ENCODE measurements at regions not wholly inside any gene's neighbourhood (a gene's known extent, or its start where the extent isn't known, plus 50 kb on each side); places are given as distances from the start of the nearest gene placed in this dataset.

DNA sequence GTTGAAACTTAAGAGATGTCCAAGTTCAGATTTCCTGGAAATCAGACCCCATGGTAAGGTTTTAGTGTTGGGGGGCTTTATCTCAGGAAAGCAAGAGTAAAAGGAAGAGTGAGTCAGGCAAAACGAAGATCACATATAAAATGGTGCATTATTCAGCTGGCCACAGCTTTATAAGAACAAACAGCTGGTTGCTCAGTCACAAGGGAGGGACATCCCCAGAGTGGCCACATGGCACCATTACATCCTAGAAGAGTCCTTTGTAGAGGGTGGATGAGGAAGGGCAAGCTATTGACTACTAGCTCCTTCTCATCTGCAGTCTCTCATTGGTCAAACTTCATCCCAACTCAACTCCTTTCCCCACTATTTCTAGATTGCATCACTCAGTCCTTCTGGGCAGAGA lies 68.3 kb upstream of the COL8A1 start:
- H3K27me3 Mint-ChIP-seq (ENCODE audit: insufficient read depth, unreplicated experiment): peaks cover 3% of the 10 kb centered on the region

DNA sequence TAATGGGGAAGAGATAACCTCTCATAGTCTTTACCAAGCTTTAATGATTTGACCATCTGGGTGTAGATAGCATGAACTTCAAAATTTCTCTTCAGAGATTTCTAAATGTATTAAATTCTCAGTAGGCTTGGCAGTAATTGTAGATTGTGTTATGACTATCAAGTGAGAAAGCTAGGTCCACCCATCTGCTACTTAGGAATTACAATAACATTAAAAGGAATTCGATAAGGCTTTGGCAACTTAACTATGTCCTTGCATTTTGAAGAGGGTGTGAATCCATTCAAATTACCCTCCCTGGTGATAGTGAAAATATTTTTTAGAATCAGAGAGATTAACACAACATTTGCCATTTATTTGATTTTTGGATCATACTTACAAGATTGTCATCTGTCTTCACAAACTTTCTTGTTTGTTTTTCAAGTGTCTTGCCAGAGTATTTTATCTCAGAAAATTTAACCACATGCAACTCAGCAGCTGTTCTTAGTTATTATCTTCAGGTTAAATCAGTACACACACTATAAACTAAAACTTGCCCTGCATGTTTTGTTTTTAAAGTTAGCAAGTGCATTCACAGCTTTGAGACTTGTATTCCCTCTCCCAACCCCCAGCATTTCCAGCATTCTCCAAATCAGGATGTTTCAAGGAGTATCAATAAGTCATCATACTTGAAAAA lies 69.6 kb upstream of the COL8A1 start:
- Histone ChIP-seq H3K9me3 (no peaks in the 10 kb centered on the region; the same call in 1 of the 2 replicates), H3K4me1 (no peaks in the 10 kb centered on the region), H3K36me3 (ENCODE audit: control insufficient read depth, insufficient read depth, low read length) (no peaks in the 10 kb centered on the region), H3K27me3 (replicated peaks; ENCODE audit: control insufficient read depth, insufficient read depth, low read length) (no peaks in the 10 kb centered on the region; the same call in 1 of the 2 replicates), H3K4me3 (ENCODE audit: low read depth, low read length) (no peak overlapping the region)
- POLR2A ChIA-PET: no interaction called here
- Mint-ChIP-seq H3K27ac (ENCODE audit: unreplicated experiment) (no peak overlapping the region), H3K27me3 (ENCODE audit: insufficient read depth, unreplicated experiment) (peaks cover 3% of the 10 kb centered on the region), H3K9me3 (ENCODE audit: unreplicated experiment) (no peaks in the 10 kb centered on the region), H3K36me3 (ENCODE audit: insufficient read depth, unreplicated experiment) (no peaks in the 10 kb centered on the region), H3K4me3 (ENCODE audit: unreplicated experiment) (no peak overlapping the region), H3K4me1 (ENCODE audit: low read depth, unreplicated experiment) (no peaks in the 10 kb centered on the region)
- no TSS peak for BruUV-seq (replicated peaks)
- CTCF ChIA-PET: no interaction called here
- intact Hi-C loops (cut with micrococcal nuclease; ENCODE audit: unreplicated experiment): no loop called here
- TF ChIP-seq, protein P1, sequence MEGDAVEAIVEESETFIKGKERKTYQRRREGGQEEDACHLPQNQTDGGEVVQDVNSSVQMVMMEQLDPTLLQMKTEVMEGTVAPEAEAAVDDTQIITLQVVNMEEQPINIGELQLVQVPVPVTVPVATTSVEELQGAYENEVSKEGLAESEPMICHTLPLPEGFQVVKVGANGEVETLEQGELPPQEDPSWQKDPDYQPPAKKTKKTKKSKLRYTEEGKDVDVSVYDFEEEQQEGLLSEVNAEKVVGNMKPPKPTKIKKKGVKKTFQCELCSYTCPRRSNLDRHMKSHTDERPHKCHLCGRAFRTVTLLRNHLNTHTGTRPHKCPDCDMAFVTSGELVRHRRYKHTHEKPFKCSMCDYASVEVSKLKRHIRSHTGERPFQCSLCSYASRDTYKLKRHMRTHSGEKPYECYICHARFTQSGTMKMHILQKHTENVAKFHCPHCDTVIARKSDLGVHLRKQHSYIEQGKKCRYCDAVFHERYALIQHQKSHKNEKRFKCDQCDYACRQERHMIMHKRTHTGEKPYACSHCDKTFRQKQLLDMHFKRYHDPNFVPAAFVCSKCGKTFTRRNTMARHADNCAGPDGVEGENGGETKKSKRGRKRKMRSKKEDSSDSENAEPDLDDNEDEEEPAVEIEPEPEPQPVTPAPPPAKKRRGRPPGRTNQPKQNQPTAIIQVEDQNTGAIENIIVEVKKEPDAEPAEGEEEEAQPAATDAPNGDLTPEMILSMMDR (IDR thresholded peaks at IDR 0.05; ENCODE audit: insufficient read depth in 1 of 2, low read depth in 1 of 2, low read length in 1 of 2, severe bottlenecking in 1 of 2, unreplicated experiment in 1 of 2): no peak
- no peak for DNase-seq

More for the DNA sequence above, 68.3 kb upstream of the COL8A1 start:
- no peak overlapping the region for H3K4me3 ChIP-seq (ENCODE audit: low read depth, low read length)
- TF ChIP-seq, protein P1 (IDR thresholded peaks at IDR 0.05; ENCODE audit: insufficient read depth in 1 of 2, low read depth in 1 of 2, low read length in 1 of 2, severe bottlenecking in 1 of 2, unreplicated experiment in 1 of 2): no peak
- intact Hi-C loops (cut with micrococcal nuclease; ENCODE audit: unreplicated experiment): no loop called here
- CTCF ChIA-PET: no interaction called here
- POLR2A ChIA-PET: no interaction called here
- H3K36me3 ChIP-seq (ENCODE audit: control insufficient read depth, insufficient read depth, low read length): no peaks in the 10 kb centered on the region
- no peaks in the 10 kb centered on the region for H3K4me1 Mint-ChIP-seq (ENCODE audit: low read depth, unreplicated experiment)
- H3K9me3 Mint-ChIP-seq (ENCODE audit: unreplicated experiment): no peaks in the 10 kb centered on the region
- no TSS peak for BruUV-seq (replicated peaks)
- DNase-seq: no peak
- no peak overlapping the region for H3K27ac Mint-ChIP-seq (ENCODE audit: unreplicated experiment)
- H3K4me3 Mint-ChIP-seq (ENCODE audit: unreplicated experiment): no peak overlapping the region
- H3K36me3 Mint-ChIP-seq (ENCODE audit: insufficient read depth, unreplicated experiment): no peaks in the 10 kb centered on the region
- H3K4me1 ChIP-seq: no peaks in the 10 kb centered on the region
- H3K9me3 ChIP-seq: no peaks in the 10 kb centered on the region; the same call in 1 of the 2 replicates
- no peaks in the 10 kb centered on the region; the same call in 1 of the 2 replicates for H3K27me3 ChIP-seq (replicated peaks; ENCODE audit: control insufficient read depth, insufficient read depth, low read length)

DNA sequence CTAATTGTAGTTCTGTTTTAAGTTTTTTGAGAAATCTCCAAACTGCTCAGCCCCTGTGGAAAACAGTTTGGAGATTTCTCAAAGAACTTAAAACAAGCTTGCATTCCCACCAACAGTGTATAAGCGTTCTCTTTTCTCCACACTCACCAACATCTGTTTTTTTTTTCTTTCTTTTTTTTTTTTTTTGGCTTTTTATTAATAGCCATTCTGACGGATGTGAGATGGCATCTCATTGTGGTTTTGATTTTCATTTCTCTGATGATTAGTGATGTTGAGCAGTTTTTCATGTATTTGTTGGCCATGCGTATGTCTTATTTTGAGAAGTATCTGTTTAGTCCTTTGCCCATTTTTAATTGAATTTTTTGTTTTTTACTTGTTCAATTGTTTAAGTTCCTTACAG lies 73.1 kb upstream of the COL8A1 start:
- POLR2A ChIA-PET: no interaction called here
- BruUV-seq (replicated peaks): no TSS peak
- Mint-ChIP-seq H3K4me3 (ENCODE audit: unreplicated experiment) (no peak overlapping the region), H3K36me3 (ENCODE audit: insufficient read depth, unreplicated experiment) (no peaks in the 10 kb centered on the region), H3K27me3 (ENCODE audit: insufficient read depth, unreplicated experiment) (peaks cover 6% of the 10 kb centered on the region), H3K4me1 (ENCODE audit: low read depth, unreplicated experiment) (no peaks in the 10 kb centered on the region), H3K9me3 (ENCODE audit: unreplicated experiment) (no peaks in the 10 kb centered on the region), H3K27ac (ENCODE audit: unreplicated experiment) (no peak overlapping the region)
- Histone ChIP-seq H3K4me1 (no peaks in the 10 kb centered on the region), H3K36me3 (ENCODE audit: control insufficient read depth, insufficient read depth, low read length) (no peaks in the 10 kb centered on the region), H3K4me3 (ENCODE audit: low read depth, low read length) (no peak overlapping the region), H3K27me3 (replicated peaks; ENCODE audit: control insufficient read depth, insufficient read depth, low read length) (no peaks in the 10 kb centered on the region), H3K9me3 (no peaks in the 10 kb centered on the region; the same call in 1 of the 2 replicates)
- CTCF ChIA-PET: no interaction called here
- TF ChIP-seq, protein P1 (IDR thresholded peaks at IDR 0.05; ENCODE audit: insufficient read depth in 1 of 2, low read depth in 1 of 2, low read length in 1 of 2, severe bottlenecking in 1 of 2, unreplicated experiment in 1 of 2): no peak
- intact Hi-C loops (cut with micrococcal nuclease; ENCODE audit: unreplicated experiment): no loop called here
- no peak for DNase-seq

All from Caco-2 (cell line).